Muscle layer of colon (tissue), 2 donors: ENCODE measurements at regions not wholly inside any gene's neighbourhood (a gene's known extent, or its start where the extent isn't known, plus 50 kb on each side); places are given as distances from the start of the nearest gene placed in this dataset.
"Not testable (repeated sequence)": the region's sequence is repeated elsewhere in the genome, so short reads cannot be mapped to it uniquely, and the experiment has no call there.

Experiments used
- H3K27ac ChIP-seq: one replicate; pipeline ENCODE4 v1.7.0; 2013; ENCODE audit warnings: low read depth, mild to moderate bottlenecking, low read length, moderate library complexity
- H3K27me3 ChIP-seq, 2 donors: one replicate each; pipeline ENCODE4 v1.7.0; 2013; ENCODE audit warnings: low read length in 2 of 2, mild to moderate bottlenecking in 2 of 2; ENCODE audit not compliant: insufficient read depth in 2 of 2, control insufficient read depth in 1 of 2
- H3K36me3 ChIP-seq: one replicate; pipeline ENCODE4 v1.7.0; 2013; ENCODE audit warnings: mild to moderate bottlenecking, low read length; ENCODE audit not compliant: insufficient read depth
- H3K4me1 ChIP-seq: one replicate; pipeline ENCODE4 v1.7.0; 2013; ENCODE audit warnings: mild to moderate bottlenecking, low read length; ENCODE audit not compliant: insufficient read depth
- H3K4me3 ChIP-seq, 2 donors: one replicate each; pipeline ENCODE4 v1.7.0; 2013; ENCODE audit warnings: low read length in 2 of 2, low read depth in 1 of 2, mild to moderate bottlenecking in 1 of 2, moderate library complexity in 1 of 2
- H3K9ac ChIP-seq: one replicate; pipeline ENCODE4 v1.7.0; 2013; ENCODE audit warnings: low read length
- H3K9me3 ChIP-seq: one replicate; pipeline ENCODE4 v1.7.0; 2013; ENCODE audit warnings: mild to moderate bottlenecking, low read length
- donor health status: abdominal sarcoma.
- donor health status: Adenocarcinoma of cecum.

DNA sequence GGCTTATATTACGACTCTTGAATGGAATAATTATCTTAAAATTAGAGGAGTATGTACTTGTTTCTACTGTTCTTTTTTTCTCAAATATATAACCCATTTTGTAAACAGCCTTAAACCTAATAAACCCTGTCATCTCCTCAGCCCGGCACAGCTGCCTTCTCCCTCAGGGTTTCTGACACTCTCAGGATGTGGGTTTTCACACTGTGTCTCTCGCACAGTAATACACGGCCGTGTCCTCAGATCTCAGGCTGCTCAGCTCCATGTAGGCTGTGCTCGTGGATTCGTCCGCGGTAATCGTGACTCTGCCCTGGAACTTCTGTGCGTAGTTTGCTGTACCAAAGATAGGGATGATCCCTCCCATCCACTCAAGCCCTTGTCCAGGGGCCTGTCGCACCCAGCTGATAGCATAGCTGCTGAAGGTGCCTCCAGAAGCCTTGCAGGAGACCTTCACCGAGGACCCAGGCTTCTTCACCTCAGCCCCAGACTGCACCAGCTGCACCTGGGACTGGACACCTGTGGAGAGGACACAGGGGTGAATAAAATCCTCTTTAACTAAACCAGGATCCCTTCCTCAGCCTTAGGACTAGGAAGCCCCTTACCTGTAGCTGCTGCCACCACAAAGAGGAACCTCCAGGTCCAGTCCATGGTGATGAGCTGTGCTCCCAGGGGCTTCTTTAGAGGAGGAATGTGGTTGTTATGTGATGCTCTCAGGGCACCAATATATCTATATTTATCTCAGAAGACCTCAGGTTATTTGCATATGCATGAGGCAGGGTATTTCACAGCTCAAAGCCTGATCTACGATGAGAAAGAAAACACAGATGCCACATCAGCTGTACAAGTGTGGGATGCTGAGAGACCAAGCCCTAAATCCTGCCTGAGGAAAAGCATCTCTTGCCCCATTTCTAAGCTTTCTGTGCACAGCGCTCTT lies 1235.8 kb downstream of the TMEM121 start:
- H3K9me3 ChIP-seq, H3K4me1 ChIP-seq, H3K4me3 ChIP-seq, H3K36me3 ChIP-seq, H3K27ac ChIP-seq, H3K9ac ChIP-seq, H3K27me3 ChIP-seq: not testable (repeated sequence)

DNA sequence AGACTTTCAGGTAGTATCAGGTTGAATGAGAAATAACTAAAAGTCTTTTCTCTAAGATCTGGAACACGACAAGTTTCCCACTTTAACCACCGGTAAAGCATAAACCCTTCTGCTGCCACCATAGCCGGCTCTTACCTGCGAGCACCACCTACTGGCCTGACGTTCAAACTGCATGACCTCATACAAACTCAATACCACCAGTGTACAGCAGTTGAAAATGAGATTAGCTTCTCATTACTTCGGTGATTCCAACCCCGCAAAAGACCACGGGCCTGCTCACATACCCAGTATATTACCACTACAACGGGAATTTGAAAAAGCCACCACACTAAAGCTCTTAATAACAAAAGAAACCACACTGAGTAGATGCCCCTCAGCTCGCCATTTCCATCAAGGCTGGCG lies 1238.6 kb downstream of the TMEM121 start:
- not testable (repeated sequence) for H3K27ac ChIP-seq, H3K9me3 ChIP-seq, H3K4me1 ChIP-seq, H3K4me3 ChIP-seq, H3K36me3 ChIP-seq, H3K27me3 ChIP-seq, H3K9ac ChIP-seq

DNA sequence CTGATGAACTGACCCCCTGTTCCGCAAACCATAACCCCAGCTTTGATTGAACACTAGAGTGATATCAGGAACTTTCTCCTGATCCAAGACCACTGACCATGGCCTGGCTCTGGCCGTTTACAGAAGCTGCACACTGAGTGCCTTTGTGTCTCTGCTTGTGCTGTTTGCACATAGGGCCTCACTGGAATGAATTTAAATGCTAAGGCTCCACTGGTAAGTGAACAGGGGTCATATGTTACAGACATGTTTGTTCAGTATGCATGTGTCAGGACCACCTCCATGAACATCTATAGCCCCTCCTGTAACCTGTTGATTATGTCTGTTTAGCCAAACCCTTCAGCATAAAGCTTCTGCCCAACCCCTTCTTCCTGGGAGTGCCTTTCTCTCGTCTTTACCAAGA lies 1239.8 kb downstream of the TMEM121 start:
- Histone ChIP-seq H3K27ac (no peak overlapping the region), H3K4me1 (no peaks in the 10 kb centered on the region), H3K9me3 (no peaks in the 10 kb centered on the region), H3K4me3 (no peak overlapping the region), H3K36me3 (no peaks in the 10 kb centered on the region), H3K9ac (no peak overlapping the region), H3K27me3 (no peaks in the 10 kb centered on the region)

GRCh38 chr14:106766551-106767277 lies 1240.3 kb downstream of the TMEM121 start:
- not testable (repeated sequence) for H3K27ac ChIP-seq

GRCh38 chr14:106768230-106768629 lies 1241.8 kb downstream of the TMEM121 start:
- H3K4me1 ChIP-seq, H3K9me3 ChIP-seq, H3K36me3 ChIP-seq, H3K4me3 ChIP-seq, H3K9ac ChIP-seq, H3K27me3 ChIP-seq, H3K27ac ChIP-seq: not testable (repeated sequence)

More at GRCh38 chr14:106766551-106767277, 1240.3 kb downstream of the TMEM121 start:
- not testable (repeated sequence) for H3K9me3 ChIP-seq, H3K4me3 ChIP-seq, H3K9ac ChIP-seq, H3K27me3 ChIP-seq, H3K36me3 ChIP-seq, H3K4me1 ChIP-seq

DNA sequence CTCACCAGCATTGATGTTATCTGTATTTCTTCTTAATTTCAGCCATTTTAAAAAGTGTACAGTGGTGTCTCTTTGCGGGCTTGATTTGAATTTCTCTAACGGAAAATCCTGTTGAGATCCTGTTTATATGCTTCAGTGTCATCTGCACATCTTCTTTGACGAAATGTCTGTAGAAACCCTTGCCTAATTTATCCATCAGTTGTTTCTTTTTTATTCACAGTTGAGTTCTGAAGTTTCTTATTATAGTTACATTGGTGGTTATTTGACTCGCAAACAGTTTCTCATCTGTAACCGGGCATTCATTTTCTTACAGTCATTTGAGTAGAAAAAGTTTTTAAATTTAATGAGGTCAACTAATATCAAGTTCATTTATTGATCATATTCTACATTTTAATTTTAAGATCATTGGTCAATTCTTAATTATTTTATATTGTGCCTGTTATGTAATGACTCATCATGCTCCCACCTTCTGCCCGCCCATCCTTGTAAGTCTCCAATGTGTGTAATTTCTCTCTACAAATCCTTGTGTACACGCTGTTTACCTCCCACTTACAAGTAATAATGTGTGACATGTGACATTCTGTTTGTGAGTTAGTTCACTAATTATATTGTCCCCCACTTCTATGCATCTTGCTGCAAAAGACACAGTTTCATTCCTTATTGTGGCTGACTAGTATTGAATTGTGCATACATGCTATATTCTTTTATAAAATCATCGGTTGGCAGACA lies 1242.8 kb downstream of the TMEM121 start:
- H3K27me3 ChIP-seq, H3K9me3 ChIP-seq, H3K36me3 ChIP-seq, H3K9ac ChIP-seq, H3K4me1 ChIP-seq, H3K27ac ChIP-seq, H3K4me3 ChIP-seq: not testable (repeated sequence)

GRCh38 chr14:106770158-106770672 lies 1243.8 kb downstream of the TMEM121 start:
- not testable (repeated sequence) for H3K27ac ChIP-seq, H3K27me3 ChIP-seq, H3K4me1 ChIP-seq, H3K9me3 ChIP-seq, H3K9ac ChIP-seq, H3K36me3 ChIP-seq, H3K4me3 ChIP-seq

GRCh38 chr14:106774889-106775480 lies 1248.6 kb downstream of the TMEM121 start:
- not testable (repeated sequence) for H3K27ac ChIP-seq, H3K36me3 ChIP-seq, H3K27me3 ChIP-seq, H3K4me1 ChIP-seq, H3K9ac ChIP-seq, H3K9me3 ChIP-seq, H3K4me3 ChIP-seq

DNA sequence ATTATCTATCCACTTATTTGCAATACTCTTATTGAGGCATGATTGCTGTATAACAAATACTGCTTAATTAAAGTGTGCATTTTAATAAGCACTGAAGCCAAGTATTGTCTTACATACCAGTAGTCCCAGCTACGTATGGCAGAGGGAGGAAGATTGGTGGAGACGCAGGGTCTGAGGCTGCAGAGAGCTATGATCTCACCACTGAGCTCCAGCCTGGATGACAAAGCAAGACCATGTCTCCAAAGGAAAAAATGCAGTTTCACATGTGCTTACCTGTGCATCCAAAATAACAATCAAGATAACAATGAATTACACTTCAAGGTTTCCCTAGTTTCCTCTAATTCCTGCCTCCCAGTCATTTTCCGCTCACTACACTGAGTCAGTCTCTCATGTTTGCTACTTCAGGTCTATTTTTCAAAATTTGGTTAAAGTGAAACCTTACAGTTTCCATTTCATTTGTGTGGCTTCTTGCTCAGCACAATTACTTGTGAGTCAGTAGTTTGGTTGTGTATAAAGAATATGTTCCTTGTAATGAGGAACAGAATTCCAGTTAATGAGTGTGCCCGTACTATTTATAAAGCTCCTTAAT lies 1250.1 kb downstream of the TMEM121 start:
- H3K27ac ChIP-seq, result no peak overlapping the region
- no peaks in the 10 kb centered on the region for H3K4me1 ChIP-seq
- no peaks in the 10 kb centered on the region for H3K36me3 ChIP-seq
- H3K9me3 ChIP-seq, result no peaks in the 10 kb centered on the region
- H3K4me3 ChIP-seq, result no peak overlapping the region
- H3K27me3 ChIP-seq, result no peaks in the 10 kb centered on the region
- no peak overlapping the region for H3K9ac ChIP-seq

GRCh38 chr14:106778986-106779385 lies 1252.6 kb downstream of the TMEM121 start:
- no peaks in the 10 kb centered on the region for H3K9me3 ChIP-seq
- H3K27ac ChIP-seq, result no peak overlapping the region
- no peak overlapping the region for H3K9ac ChIP-seq
- H3K4me3 ChIP-seq, result no peak overlapping the region
- H3K4me1 ChIP-seq, result no peaks in the 10 kb centered on the region
- H3K27me3 ChIP-seq, result no peaks in the 10 kb centered on the region
- no peaks in the 10 kb centered on the region for H3K36me3 ChIP-seq

- H3K27ac ChIP-seq, result no peak overlapping the region
- no peak overlapping the region for H3K9ac ChIP-seq
- no peaks in the 10 kb centered on the region for H3K9me3 ChIP-seq
- no peak overlapping the region for H3K4me3 ChIP-seq
- no peaks in the 10 kb centered on the region for H3K4me1 ChIP-seq
- H3K27me3 ChIP-seq, result no peaks in the 10 kb centered on the region
- no peaks in the 10 kb centered on the region for H3K36me3 ChIP-seq
These were observed 1260.3 kb downstream of the TMEM121 start for GRCh38 chr14:106786697-106787096.
